Upper lobe of left lung (tissue), 6 donors: ENCODE measurements at regions not wholly inside any gene's neighbourhood (a gene's known extent, or its start where the extent isn't known, plus 50 kb on each side); places are given as distances from the start of the nearest gene placed in this dataset.

Source experiments
- ATAC-seq, 2 donors: fragments of 200-7000 bp; cut with Tn5 transposase; one replicate each; pipeline ENCODE4 v1.9.1; 2022; ENCODE audit warnings: mild to moderate bottlenecking in 2 of 2, moderate library complexity in 2 of 2; ENCODE audit not compliant: low FRiP score in 2 of 2
- DNase-seq, 2 donors: peaks; one replicate each; pipeline ENCODE4 v3.0.0-alpha.2; 2019 to 2020
- H3K27ac ChIP-seq, 4 donors: fragments of 200-600 bp; sonication (generic); one replicate each; pipeline ENCODE4 v1.5.1; 2016 to 2019
- H3K27me3 ChIP-seq, 4 donors: fragments of 200-600 bp; sonication (generic); one replicate each; pipeline ENCODE4 v1.5.1; 2017 to 2019
- H3K36me3 ChIP-seq, 4 donors: fragments of 200-600 bp; sonication (generic); one replicate each; pipeline ENCODE4 v1.5.1; 2016 to 2019
- H3K4me1 ChIP-seq, 4 donors: fragments of 200-600 bp; sonication (generic); one replicate each; pipeline ENCODE4 v1.5.1; 2018 to 2019
- H3K4me3 ChIP-seq, 4 donors: fragments of 200-600 bp; sonication (generic); one replicate each; pipeline ENCODE4 v1.5.1; 2017 to 2019; ENCODE audit warnings: mild to moderate bottlenecking in 2 of 4, moderate library complexity in 1 of 4
- H3K9me3 ChIP-seq, 4 donors: fragments of 200-600 bp; sonication (generic); one replicate each; pipeline ENCODE4 v1.5.1; 2018 to 2019
- CTCF ChIP-seq, 6 experiments: fragments of 450-650 bp in 4 of 6; fragments of 200-600 bp in 2 of 6; sonication (generic) in 2 of 6; IDR thresholded peaks; one replicate each; pipeline ENCODE4 v1.5.1; 2016 to 2019; ENCODE audit warnings: antibody characterized with exemption in 6 of 6
- EP300 ChIP-seq, 4 donors: sonication (generic); formaldehyde crosslinking; IDR thresholded peaks; one replicate each; pipeline ENCODE4 v1.5.1; 2017; ENCODE audit warnings: antibody characterized with exemption in 4 of 4, control low read depth in 2 of 4
- POLR2A ChIP-seq, 4 donors: fragments of 450-650 bp; IDR thresholded peaks; one replicate each; pipeline ENCODE4 v1.5.1; 2016 to 2017; ENCODE audit warnings: antibody characterized with exemption in 4 of 4, mild to moderate bottlenecking in 2 of 4
- POLR2AphosphoS5 ChIP-seq, 2 donors: sonication (generic); formaldehyde crosslinking; IDR thresholded peaks; one replicate each; pipeline ENCODE4 v1.5.1; 2017; ENCODE audit warnings: antibody characterized with exemption in 2 of 2
- WGBS, 2 donors: methylation state at CpG; one replicate each; pipeline ENCODE4 v1.1.5; 2017 to 2018; 5-methylcytosine and 5-hydroxymethylcytosine counted together
- donor health status: DM: no; HTN: no; CAD: no; lungs with moderate emphysema.
- donor health status: DM: no; HTN: yes; CAD: no; lungs with severe emphysema.

- TF ChIP-seq POLR2AphosphoS5 (IDR thresholded peaks at IDR 0.05): no peak
- TF ChIP-seq CTCF (IDR thresholded peaks at IDR 0.05): no peak
- TF ChIP-seq EP300 (IDR thresholded peaks at IDR 0.05): no peak
- no peak for TF ChIP-seq POLR2A (IDR thresholded peaks at IDR 0.05)
- H3K36me3 ChIP-seq: no peaks in the 10 kb centered on the region
- no peak overlapping the region for H3K4me3 ChIP-seq
- no peak overlapping the region for H3K27ac ChIP-seq
- WGBS, 2 donors: 42 to 54% methylated on average over 2 of the region's 2 CpGs
- H3K4me1 ChIP-seq: no peaks in the 10 kb centered on the region
- DNase-seq (no peak), ATAC-seq (no peak)
- peaks cover 0 to 6% (median 0%) of the 10 kb centered on the region in 4 donors for H3K9me3 ChIP-seq
- no peaks in the 10 kb centered on the region for H3K27me3 ChIP-seq
These were observed 83.8 kb upstream of the KL start for GRCh38 chr13:32932376-32932775.

DNA sequence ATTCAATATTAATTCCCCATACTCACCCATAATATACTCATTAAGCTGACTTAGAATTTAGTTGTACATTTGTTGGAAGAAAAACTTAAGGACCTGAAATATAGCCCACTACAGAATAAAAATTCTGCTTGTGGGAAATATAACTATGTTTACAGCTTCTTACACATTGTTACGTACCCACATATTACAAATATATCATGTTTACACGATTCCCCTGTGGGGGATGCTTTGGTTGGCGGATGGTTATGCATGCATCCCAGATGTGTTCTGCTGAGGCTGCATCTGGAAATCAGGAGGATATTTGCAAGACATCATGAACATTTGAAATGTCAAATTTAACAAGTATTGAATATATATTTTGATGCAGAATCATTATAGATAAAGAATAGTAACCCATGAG is 79.5 kb upstream of the KL start:
- Histone ChIP-seq H3K4me1 (peaks cover 0 to 4% (median 0%) of the 10 kb centered on the region in 4 donors), H3K27ac (no peak overlapping the region), H3K9me3 (peaks cover 0 to 3% (median 0%) of the 10 kb centered on the region in 4 donors), H3K36me3 (no peaks in the 10 kb centered on the region), H3K4me3 (no peak overlapping the region), H3K27me3 (no peaks in the 10 kb centered on the region)
- WGBS, 2 donors: 93 to 94% methylated on average over 3 of the region's 3 CpGs
- DNase-seq (no peak), ATAC-seq (no peak)
- TF ChIP-seq CTCF (IDR thresholded peaks at IDR 0.05) (no peak), POLR2AphosphoS5 (IDR thresholded peaks at IDR 0.05) (no peak), POLR2A (IDR thresholded peaks at IDR 0.05) (no peak), EP300 (IDR thresholded peaks at IDR 0.05) (no peak)

GRCh38 chr13:32938314-32938713 is 77.9 kb upstream of the KL start:
- no peak for DNase-seq
- no peak overlapping the region for H3K27ac ChIP-seq
- H3K9me3 ChIP-seq: no peaks in the 10 kb centered on the region
- no peaks in the 10 kb centered on the region for H3K27me3 ChIP-seq
- WGBS, 2 donors: 81 to 86% methylated on average over 2 of the region's 2 CpGs
- TF ChIP-seq POLR2AphosphoS5 (IDR thresholded peaks at IDR 0.05): no peak
- no peak for TF ChIP-seq POLR2A (IDR thresholded peaks at IDR 0.05)
- TF ChIP-seq EP300 (IDR thresholded peaks at IDR 0.05): no peak
- TF ChIP-seq CTCF (IDR thresholded peaks at IDR 0.05): no peak
- ATAC-seq: no peak
- peaks cover 0 to 4% (median 0%) of the 10 kb centered on the region in 4 donors for H3K4me1 ChIP-seq
- H3K4me3 ChIP-seq: no peak overlapping the region
- no peaks in the 10 kb centered on the region for H3K36me3 ChIP-seq

- H3K36me3 ChIP-seq: no peaks in the 10 kb centered on the region
- no peak for DNase-seq
- no peak overlapping the region for H3K27ac ChIP-seq
- H3K4me1 ChIP-seq: peaks cover 0 to 4% (median 0%) of the 10 kb centered on the region in 4 donors
- ATAC-seq: no peak
- no peak overlapping the region for H3K4me3 ChIP-seq
- H3K27me3 ChIP-seq: no peaks in the 10 kb centered on the region
- no peak for TF ChIP-seq EP300 (IDR thresholded peaks at IDR 0.05)
- TF ChIP-seq POLR2AphosphoS5 (IDR thresholded peaks at IDR 0.05): no peak
- TF ChIP-seq POLR2A (IDR thresholded peaks at IDR 0.05): no peak
- TF ChIP-seq CTCF (IDR thresholded peaks at IDR 0.05): no peak
- WGBS, 2 donors: 92 to 95% methylated on average over 2 of the region's 2 CpGs
- H3K9me3 ChIP-seq: no peaks in the 10 kb centered on the region
These were observed 77.3 kb upstream of the KL start for GRCh38 chr13:32938907-32939306.

DNA sequence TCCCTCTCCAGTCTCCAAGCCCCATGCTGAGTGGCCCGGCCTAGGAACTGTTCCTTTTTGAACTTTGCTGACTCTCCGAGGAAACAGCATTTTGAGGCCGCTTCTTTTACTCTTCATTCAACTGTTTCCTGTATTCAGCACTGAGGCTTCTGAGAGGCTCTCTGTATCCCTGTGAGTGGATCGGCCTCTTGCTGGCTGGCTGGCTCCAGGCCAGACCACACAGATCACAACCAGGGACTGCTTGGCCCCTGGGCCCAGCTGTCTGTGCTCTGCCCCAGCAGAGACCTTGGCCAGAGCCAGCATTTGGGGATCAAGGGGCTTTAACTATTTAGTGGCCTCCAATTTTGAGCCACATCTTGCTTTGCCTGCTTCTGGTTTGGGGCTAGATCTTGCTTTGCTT is 75.6 kb upstream of the KL start:
- Histone ChIP-seq H3K4me3 (no peak overlapping the region), H3K9me3 (no peaks in the 10 kb centered on the region), H3K27me3 (no peaks in the 10 kb centered on the region), H3K27ac (no peak overlapping the region), H3K36me3 (no peaks in the 10 kb centered on the region), H3K4me1 (peaks cover 0 to 4% (median 0%) of the 10 kb centered on the region in 4 donors)
- TF ChIP-seq POLR2AphosphoS5 (IDR thresholded peaks at IDR 0.05) (no peak), EP300 (IDR thresholded peaks at IDR 0.05) (no peak), CTCF (IDR thresholded peaks at IDR 0.05) (no peak), POLR2A (IDR thresholded peaks at IDR 0.05) (no peak)
- DNase-seq (peak in 1 of 2 donors; percentile 15), ATAC-seq (peak in 1 of 2 donors; percentile 62)
- 18 to 23% methylated on average over 4 of the region's 4 CpGs for WGBS, 2 donors
